H1 (cell line): ENCODE measurements at regions not wholly inside any gene's neighbourhood (a gene's known extent, or its start where the extent isn't known, plus 50 kb on each side); places are given as distances from the start of the nearest gene placed in this dataset.

Experiments
- CTCF ChIA-PET: fragments of 300-600 bp; sonication (Branson Sonifier 250); formaldehyde crosslinking; loops from one replicate; lab custom pipeline; 2021; ENCODE audit not compliant: partially characterized antibody; lab: Charles Lee
- POLR2A ChIA-PET: fragments of 300-600 bp; sonication (Branson Sonifier 250); formaldehyde crosslinking; loops from one replicate; lab custom pipeline; 2021; ENCODE audit warnings: inconsistent platforms; ENCODE audit not compliant: partially characterized antibody; lab: Charles Lee
- DNase-seq, 2 experiments: peaks; one replicate each; pipeline versions ENCODE4 v3.0.0 to v3.0.0-alpha.2; 2010 to 2022; ENCODE audit warnings: low spot score in 2 of 2, low read depth in 1 of 2, mixed read lengths in 1 of 2
- FAIRE-seq: peaks from 2 replicates; lab custom pipeline; 2011; peaks lifted over from hg19 to GRCh38; lab: Jason Lieb, UNC
- H2AFZ ChIP-seq: 2 replicates; pipeline ENCODE4 v1.8.1; 2012; ENCODE audit warnings: low read length, inconsistent platforms
- H2AK5ac ChIP-seq: 2 replicates; pipeline ENCODE4 v1.6.1; 2013; ENCODE audit warnings: low read depth, low read length
- H2BK120ac ChIP-seq: replicated peaks from 2 replicates; pipeline ENCODE3; 2013; ENCODE audit warnings: low read depth, low read length, inconsistent platforms
- H2BK12ac ChIP-seq: 2 replicates; pipeline ENCODE4 v1.6.1; 2013; ENCODE audit warnings: low read depth, low read length
- H2BK15ac ChIP-seq: 2 replicates; pipeline ENCODE4 v1.6.1; 2013; ENCODE audit warnings: low read length
- H2BK20ac ChIP-seq: 2 replicates; pipeline ENCODE4 v1.6.1; 2013; ENCODE audit warnings: low read length
- H2BK5ac ChIP-seq: 2 replicates; pipeline ENCODE4 v1.6.1; 2013; ENCODE audit warnings: low read depth, low read length
- H3K14ac ChIP-seq: 2 replicates; pipeline ENCODE4 v1.6.1; 2013; ENCODE audit warnings: inconsistent platforms; ENCODE audit not compliant: insufficient read length
- H3K18ac ChIP-seq: 2 replicates; pipeline ENCODE4 v1.6.1; 2013; ENCODE audit warnings: low read length; ENCODE audit errors: extremely low read depth
- H3K23ac ChIP-seq: 2 replicates; pipeline ENCODE4 v1.6.1; 2013; ENCODE audit warnings: inconsistent platforms; ENCODE audit not compliant: insufficient read length
- H3K23me2 ChIP-seq: 2 replicates; pipeline ENCODE4 v1.6.1; 2013; ENCODE audit warnings: low read depth, low read length
- H3K27ac ChIP-seq: 2 replicates; pipeline ENCODE4 v1.6.1; 2011; ENCODE audit warnings: low read depth, low read length, inconsistent platforms
- H3K27me3 ChIP-seq, 4 experiments: replicated peaks in 1 of 4; 1 replicate in 1 of 4; 2 replicates in 3 of 4; pipeline versions ENCODE4 v1.6.1 to v1.8.1; 2011 to 2013; ENCODE audit warnings: low read length in 3 of 4, mild to moderate bottlenecking in 3 of 4, inconsistent platforms in 2 of 4, mixed read lengths in 2 of 4, moderate library complexity in 1 of 4; ENCODE audit not compliant: control insufficient read depth in 3 of 4, insufficient read depth in 3 of 4; ENCODE audit errors: extremely low read depth in 1 of 4
- H3K36me3 ChIP-seq, 4 experiments: 2 replicates each; pipeline versions ENCODE4 v1.6.1 to v1.8.1; 2011 to 2013; ENCODE audit warnings: mild to moderate bottlenecking in 4 of 4, low read length in 3 of 4, moderate library complexity in 2 of 4, control low read depth in 1 of 4, inconsistent platforms in 1 of 4; ENCODE audit not compliant: insufficient read depth in 4 of 4, control insufficient read depth in 2 of 4
- H3K4ac ChIP-seq: replicated peaks from 2 replicates; pipeline ENCODE3; 2013; ENCODE audit warnings: low read length, low read depth, mixed read lengths, inconsistent platforms; ENCODE audit not compliant: insufficient read length
- H3K4me1 ChIP-seq, 4 experiments: replicated peaks in 1 of 4; 1 replicate in 1 of 4; 2 replicates in 3 of 4; pipeline versions ENCODE4 v1.6.1 to v1.8.1; 2011 to 2013; ENCODE audit warnings: low read length in 3 of 4, inconsistent platforms in 2 of 4, mixed read lengths in 1 of 4; ENCODE audit not compliant: insufficient read depth in 4 of 4, control insufficient read depth in 3 of 4
- H3K4me2 ChIP-seq, 2 experiments: 2 replicates each; pipeline versions ENCODE4 v1.6.1 to v1.8.1; 2011 to 2013; ENCODE audit warnings: low read depth in 2 of 2, low read length in 2 of 2, control low read depth in 1 of 2, inconsistent platforms in 1 of 2, mild to moderate bottlenecking in 1 of 2; ENCODE audit not compliant: insufficient read depth in 1 of 2
- H3K4me3 ChIP-seq, 4 experiments: fragments of 200-600, 300-600 bp in 1 of 4; sonication (generic), shearing (Covaris generic), sonication (Bioruptor Twin) in 1 of 4; 2 replicates each; pipeline versions ENCODE4 v1.5.1 to v1.8.1; 2011 to 2016; ENCODE audit warnings: low read length in 4 of 4, low read depth in 3 of 4, control low read depth in 2 of 4, inconsistent platforms in 2 of 4, mild to moderate bottlenecking in 2 of 4, mixed read lengths in 1 of 4, moderate library complexity in 1 of 4; ENCODE audit not compliant: insufficient read depth in 2 of 4; ENCODE audit errors: extremely low read depth in 1 of 4
- H3K56ac ChIP-seq: replicated peaks from 2 replicates; pipeline ENCODE3; 2013; ENCODE audit warnings: low read depth, mild to moderate bottlenecking, mixed read lengths, low read length, inconsistent platforms; ENCODE audit not compliant: insufficient read length
- H3K79me1 ChIP-seq: 2 replicates; pipeline ENCODE4 v1.6.1; 2013; ENCODE audit warnings: low read depth, low read length, control low read depth
- H3K79me2 ChIP-seq, 2 experiments: 2 replicates each; pipeline versions ENCODE4 v1.6.1 to v1.8.1; 2012 to 2013; ENCODE audit warnings: low read length in 2 of 2, mild to moderate bottlenecking in 2 of 2, inconsistent platforms in 1 of 2; ENCODE audit not compliant: insufficient read depth in 2 of 2, control insufficient read depth in 1 of 2
- H3K9ac ChIP-seq, 4 experiments: replicated peaks in 1 of 4; 1 replicate in 1 of 4; 2 replicates in 3 of 4; pipeline versions ENCODE4 v1.6.1 to v1.8.1; 2011 to 2013; ENCODE audit warnings: low read depth in 3 of 4, low read length in 3 of 4, control low read depth in 2 of 4, mild to moderate bottlenecking in 2 of 4, moderate library complexity in 2 of 4, inconsistent platforms in 1 of 4; ENCODE audit errors: extremely low read depth in 1 of 4
- H3K9me3 ChIP-seq, 2 experiments: 2 replicates each; pipeline versions ENCODE4 v1.6.1 to v1.8.1; 2012 to 2013; ENCODE audit warnings: mild to moderate bottlenecking in 2 of 2, moderate library complexity in 2 of 2, control low read depth in 1 of 2, inconsistent platforms in 1 of 2, low read depth in 1 of 2, low read length in 1 of 2, mixed read lengths in 1 of 2; ENCODE audit not compliant: insufficient read depth in 2 of 2
- H4K20me1 ChIP-seq, 2 experiments: replicated peaks in 1 of 2; 2 replicates each; pipeline versions ENCODE3 to v1.8.1; 2011 to 2013; ENCODE audit warnings: inconsistent platforms in 2 of 2, low read length in 2 of 2, mild to moderate bottlenecking in 1 of 2; ENCODE audit not compliant: insufficient read depth in 2 of 2, control insufficient read depth in 1 of 2
- H4K5ac ChIP-seq: 2 replicates; pipeline ENCODE4 v1.6.1; 2013; ENCODE audit warnings: low read length, low read depth, mixed read lengths, inconsistent platforms; ENCODE audit not compliant: insufficient read length
- H4K8ac ChIP-seq: 2 replicates; pipeline ENCODE4 v1.8.0; 2013; ENCODE audit warnings: mild to moderate bottlenecking, moderate library complexity, low read length, inconsistent platforms; ENCODE audit not compliant: insufficient read depth; ENCODE audit errors: extremely low read depth
- H4K91ac ChIP-seq: replicated peaks from 2 replicates; pipeline ENCODE3; 2013; ENCODE audit warnings: low read length, mixed read lengths, inconsistent platforms; ENCODE audit not compliant: insufficient read length
- BCL11A ChIP-seq, 2 experiments: IDR thresholded peaks; one replicate each; pipeline ENCODE4 v1.6.1; 2011; ENCODE audit warnings: low read depth in 2 of 2, low read length in 2 of 2, mild to moderate bottlenecking in 2 of 2
- CHD1 ChIP-seq: IDR thresholded peaks from 2 replicates; pipeline ENCODE4 v1.6.1; 2012; ENCODE audit warnings: low read depth, low read length, improper control_type of control experiment
- CREB1 ChIP-seq: IDR thresholded peaks from 2 replicates; pipeline ENCODE4 v1.6.1; 2012; ENCODE audit warnings: inconsistent platforms
- MAFK ChIP-seq: IDR thresholded peaks from 2 replicates; pipeline ENCODE4 v1.6.1; 2012; ENCODE audit warnings: low read depth, mild to moderate bottlenecking, improper control_type of control experiment, low read length
- NANOG ChIP-seq: IDR thresholded peaks from 2 replicates; pipeline ENCODE4 v1.6.1; 2011; ENCODE audit warnings: low read length, low read depth, mild to moderate bottlenecking, inconsistent platforms; ENCODE audit not compliant: insufficient read depth, poor library complexity, severe bottlenecking
- RNF2 ChIP-seq: fragments of 200-900, 300-1000 bp; sonication (generic); IDR thresholded peaks from 2 replicates; pipeline ENCODE4 v1.7.1; 2016; ENCODE audit warnings: borderline replicate concordance, low read depth, mild to moderate bottlenecking, antibody characterized with exemption, low read length; ENCODE audit not compliant: poor library complexity, severe bottlenecking; ENCODE audit errors: missing control alignments
- TAF7 ChIP-seq: optimal IDR thresholded peaks from 2 replicates; pipeline ENCODE3; 2011; ENCODE audit warnings: low read depth, mild to moderate bottlenecking, inconsistent platforms, low read length, moderate library complexity, borderline replicate concordance
- YY1 ChIP-seq: IDR thresholded peaks from 2 replicates; pipeline ENCODE4 v1.6.1; 2011; ENCODE audit warnings: low read depth, mild to moderate bottlenecking, low read length
- ZNF274 ChIP-seq: IDR thresholded peaks from 2 replicates; pipeline ENCODE4 v1.7.0; 2012; ENCODE audit warnings: low read length, borderline replicate concordance; ENCODE audit errors: extremely low read depth
- WGBS, 2 experiments: shearing (Covaris generic) in 1 of 2; methylation state at CpG; one replicate each; pipeline versions ENCODE4 v1.1.6 to v1.1.7; 2013 to 2015; ENCODE audit warnings: low lambda C conversion rate in 2 of 2, mixed read lengths in 2 of 2, inconsistent platforms in 1 of 2, low coverage in 1 of 2, missing lambda C conversion rate in 1 of 2; ENCODE audit not compliant: insufficient replicate concordance in 2 of 2, insufficient coverage in 1 of 2, insufficient read length in 1 of 2; ENCODE audit errors: extremely low coverage in 1 of 2, missing lambda C conversion rate in 1 of 2; 5-methylcytosine and 5-hydroxymethylcytosine counted together
- TF ChIP-seq, protein P1 (sequence below): IDR thresholded peaks from 2 replicates; pipeline ENCODE4 v1.6.1; 2011; ENCODE audit warnings: low read length, improper control_type of control experiment
- TF ChIP-seq, protein P2 (sequence below), 3 experiments: IDR thresholded peaks; 1 replicate in 2 of 3; 2 replicates in 1 of 3; pipeline versions ENCODE4 v1.5.1 to v1.6.1; 2011; ENCODE audit warnings: low read length in 3 of 3, mild to moderate bottlenecking in 3 of 3, inconsistent platforms in 2 of 3, low read depth in 1 of 3, moderate library complexity in 1 of 3; ENCODE audit not compliant: insufficient read depth in 1 of 3; ENCODE audit errors: control extremely low read depth in 1 of 3

DNA sequence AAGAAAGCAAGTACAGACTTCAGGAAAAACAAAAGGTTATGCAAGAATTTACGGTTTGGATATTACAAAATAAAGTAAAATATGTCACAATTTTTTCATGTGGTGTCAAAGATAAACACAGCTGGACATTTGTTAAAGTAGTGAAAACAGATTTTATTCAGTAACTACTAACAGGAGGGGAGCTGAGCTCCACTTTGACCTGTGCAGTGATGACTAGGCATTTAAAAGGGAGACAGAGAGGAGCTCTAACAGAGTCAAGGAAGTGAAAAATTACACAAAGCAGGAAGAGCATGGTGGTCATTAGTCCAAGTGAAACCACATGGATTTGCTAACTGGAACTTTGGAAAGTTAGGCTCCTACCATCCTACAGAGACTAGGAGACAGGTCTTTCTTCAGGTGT, 263.6 kb upstream of the PCSK5 start:
- Histone ChIP-seq H2BK5ac (no peak overlapping the region), H4K8ac (no peak overlapping the region), H3K4me1 (no peaks in the 10 kb centered on the region; a peak in 1 of 7 replicates), H3K79me2 (no peaks in the 10 kb centered on the region), H3K23ac (no peak overlapping the region), H3K27ac (no peak overlapping the region), H3K9me3 (no peaks in the 10 kb centered on the region), H4K5ac (no peak overlapping the region), H3K79me1 (no peaks in the 10 kb centered on the region), H2BK15ac (no peak overlapping the region), H3K4ac (no peak overlapping the region), H3K27me3 (no peaks in the 10 kb centered on the region), H2AK5ac (no peak overlapping the region), H3K18ac (no peak overlapping the region), H3K9ac (no peak overlapping the region), H3K4me3 (no peak overlapping the region), H2BK20ac (no peak overlapping the region), H3K56ac (no peak overlapping the region), H3K4me2 (no peak overlapping the region), H3K36me3 (no peaks in the 10 kb centered on the region), H4K20me1 (no peaks in the 10 kb centered on the region), H2AFZ (0 out of 2 replicates have a peak overlapping the region, but pooled peaks have one; percentile 40), H3K14ac (no peak overlapping the region), H3K23me2 (no peaks in the 10 kb centered on the region), H2BK120ac (no peak overlapping the region), H2BK12ac (no peak overlapping the region), H4K91ac (no peak overlapping the region)
- POLR2A ChIA-PET, result no interaction called here
- FAIRE-seq, result peak; percentile 32
- no peak for DNase-seq
- CTCF ChIA-PET, result no interaction called here
- WGBS, 2 experiments, result 83% methylated on average over 1 of the region's 1 CpG; no CpG with 5 or more reads in 1 of the 2 experiments
- TF ChIP-seq, protein P1, sequence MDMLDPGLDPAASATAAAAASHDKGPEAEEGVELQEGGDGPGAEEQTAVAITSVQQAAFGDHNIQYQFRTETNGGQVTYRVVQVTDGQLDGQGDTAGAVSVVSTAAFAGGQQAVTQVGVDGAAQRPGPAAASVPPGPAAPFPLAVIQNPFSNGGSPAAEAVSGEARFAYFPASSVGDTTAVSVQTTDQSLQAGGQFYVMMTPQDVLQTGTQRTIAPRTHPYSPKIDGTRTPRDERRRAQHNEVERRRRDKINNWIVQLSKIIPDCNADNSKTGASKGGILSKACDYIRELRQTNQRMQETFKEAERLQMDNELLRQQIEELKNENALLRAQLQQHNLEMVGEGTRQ, result no peak
- TF ChIP-seq, protein P2, sequence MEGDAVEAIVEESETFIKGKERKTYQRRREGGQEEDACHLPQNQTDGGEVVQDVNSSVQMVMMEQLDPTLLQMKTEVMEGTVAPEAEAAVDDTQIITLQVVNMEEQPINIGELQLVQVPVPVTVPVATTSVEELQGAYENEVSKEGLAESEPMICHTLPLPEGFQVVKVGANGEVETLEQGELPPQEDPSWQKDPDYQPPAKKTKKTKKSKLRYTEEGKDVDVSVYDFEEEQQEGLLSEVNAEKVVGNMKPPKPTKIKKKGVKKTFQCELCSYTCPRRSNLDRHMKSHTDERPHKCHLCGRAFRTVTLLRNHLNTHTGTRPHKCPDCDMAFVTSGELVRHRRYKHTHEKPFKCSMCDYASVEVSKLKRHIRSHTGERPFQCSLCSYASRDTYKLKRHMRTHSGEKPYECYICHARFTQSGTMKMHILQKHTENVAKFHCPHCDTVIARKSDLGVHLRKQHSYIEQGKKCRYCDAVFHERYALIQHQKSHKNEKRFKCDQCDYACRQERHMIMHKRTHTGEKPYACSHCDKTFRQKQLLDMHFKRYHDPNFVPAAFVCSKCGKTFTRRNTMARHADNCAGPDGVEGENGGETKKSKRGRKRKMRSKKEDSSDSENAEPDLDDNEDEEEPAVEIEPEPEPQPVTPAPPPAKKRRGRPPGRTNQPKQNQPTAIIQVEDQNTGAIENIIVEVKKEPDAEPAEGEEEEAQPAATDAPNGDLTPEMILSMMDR (IDR thresholded peaks at IDR 0.05; ENCODE audit: control extremely low read depth in 1 of 3, insufficient read depth in 1 of 3, low read depth in 1 of 3, low read length in 3 of 3), result no peak
- TF ChIP-seq RNF2, result no peak
- no peak for TF ChIP-seq BCL11A (IDR thresholded peaks at IDR 0.05; ENCODE audit: low read depth in 2 of 2, low read length in 2 of 2)
- no peak for TF ChIP-seq ZNF274
- TF ChIP-seq CHD1, result no peak
- TF ChIP-seq CREB1, result no peak
- TF ChIP-seq TAF7, result no peak
- TF ChIP-seq YY1, result no peak
- no peak for TF ChIP-seq NANOG
- TF ChIP-seq MAFK, result no peak
